ENCODE measurements at regions not wholly inside any gene's neighbourhood (a gene's known extent, or its start where the extent isn't known, plus 50 kb on each side); places are given as distances from the start of the nearest gene placed in this dataset.

DNA sequence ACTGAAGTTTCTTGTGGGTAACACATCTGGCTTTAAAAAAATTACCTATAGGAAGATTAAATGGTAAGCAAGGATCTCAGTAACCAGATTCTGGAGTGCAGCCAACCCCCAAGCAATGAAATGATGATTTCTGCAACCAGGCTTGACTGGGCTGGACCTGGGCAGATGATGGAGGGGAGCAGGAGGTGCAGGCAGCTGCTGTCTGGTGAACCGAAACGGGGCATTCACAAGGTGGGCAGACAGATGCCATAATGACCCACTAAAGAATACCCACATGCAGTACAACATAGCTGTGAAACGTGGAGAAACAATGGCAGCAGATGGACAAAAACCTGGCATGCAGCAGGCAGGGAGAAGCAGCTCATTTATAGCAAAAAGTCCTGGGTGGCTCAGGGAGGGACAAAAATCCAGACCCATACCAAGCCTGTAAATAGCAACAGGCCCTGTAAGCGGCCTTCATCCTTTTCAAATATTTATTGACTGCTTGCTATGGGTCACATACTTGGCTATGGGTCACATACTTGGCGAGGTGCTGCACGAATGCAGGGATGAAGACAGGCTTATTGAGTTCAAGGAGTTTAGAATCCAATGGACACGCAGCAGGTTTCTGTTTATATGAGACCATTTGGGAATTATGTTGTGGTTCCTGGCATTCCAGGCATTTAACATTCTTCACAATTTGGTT, 244.7 kb downstream of the HRH4 start:
- peaks cover 50% of the 10 kb centered on the region for H3K27me3 Mint-ChIP-seq
- H3K27ac Mint-ChIP-seq (ENCODE audit: low read depth): no peak overlapping the region
- ATAC-seq (replicated peaks; ENCODE audit: extremely low read depth, poor library complexity, severe bottlenecking) (no peak), DNase-seq (ENCODE audit: low spot score in 2 of 2) (no peak)
- peaks cover 5% of the 10 kb centered on the region for H3K9me3 Mint-ChIP-seq
- H3K4me3 Mint-ChIP-seq: no peak overlapping the region
- H3K4me1 Mint-ChIP-seq: no peaks in the 10 kb centered on the region
- H3K36me3 Mint-ChIP-seq (ENCODE audit: insufficient read depth): no peaks in the 10 kb centered on the region

DNA sequence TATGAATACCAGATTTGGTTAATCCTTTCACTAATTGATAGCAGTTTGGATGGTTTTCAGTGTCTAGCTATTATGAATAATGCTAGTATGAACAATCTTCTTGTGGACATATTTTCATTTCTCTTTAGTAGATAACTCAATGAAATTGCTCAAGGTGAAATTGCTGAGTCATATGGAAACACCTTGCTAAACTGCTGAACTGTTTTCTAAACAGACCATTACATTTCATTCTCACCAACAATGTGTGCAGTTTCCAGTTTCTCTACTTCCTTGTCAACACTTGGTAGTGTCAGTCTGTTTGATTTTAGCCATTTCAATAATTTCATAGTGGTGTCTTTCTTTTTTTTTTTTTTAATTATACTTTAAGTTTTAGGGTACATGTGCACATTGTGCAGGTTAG, 250.0 kb downstream of the HRH4 start:
- ATAC-seq (replicated peaks; ENCODE audit: extremely low read depth, poor library complexity, severe bottlenecking) (no peak), DNase-seq (ENCODE audit: low spot score in 2 of 2) (no peak)
- Mint-ChIP-seq H3K4me1 (no peaks in the 10 kb centered on the region), H3K27me3 (peaks cover 8% of the 10 kb centered on the region), H3K27ac (ENCODE audit: low read depth) (no peak overlapping the region), H3K4me3 (no peak overlapping the region), H3K9me3 (no peaks in the 10 kb centered on the region), H3K36me3 (ENCODE audit: insufficient read depth) (no peaks in the 10 kb centered on the region)

DNA sequence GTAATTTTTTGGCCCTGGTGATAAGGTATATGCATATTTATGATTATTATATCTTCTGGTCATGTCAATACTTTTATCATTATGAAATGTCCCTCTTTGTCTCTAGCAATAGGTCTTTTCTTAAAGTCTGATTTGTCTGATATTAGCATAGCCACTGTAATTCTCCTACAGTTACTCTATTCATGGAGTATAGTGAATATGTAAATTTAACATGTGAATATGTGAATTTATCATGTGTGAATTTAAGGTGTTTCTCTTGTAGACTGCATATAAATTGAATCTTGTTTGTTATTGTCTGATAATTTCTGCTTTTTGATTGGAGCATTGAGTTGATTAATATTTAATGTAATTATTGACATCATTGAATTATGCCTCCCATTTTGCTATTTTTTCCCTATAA, 259.4 kb downstream of the HRH4 start:
- ATAC-seq (replicated peaks; ENCODE audit: extremely low read depth, poor library complexity, severe bottlenecking) (no peak), DNase-seq (ENCODE audit: low spot score in 2 of 2) (no peak)
- peaks cover 60% of the 10 kb centered on the region for H3K27me3 Mint-ChIP-seq
- H3K4me3 Mint-ChIP-seq: no peak overlapping the region
- H3K9me3 Mint-ChIP-seq: no peaks in the 10 kb centered on the region
- H3K4me1 Mint-ChIP-seq: no peaks in the 10 kb centered on the region
- no peak overlapping the region for H3K27ac Mint-ChIP-seq (ENCODE audit: low read depth)
- H3K36me3 Mint-ChIP-seq (ENCODE audit: insufficient read depth): no peaks in the 10 kb centered on the region

DNA sequence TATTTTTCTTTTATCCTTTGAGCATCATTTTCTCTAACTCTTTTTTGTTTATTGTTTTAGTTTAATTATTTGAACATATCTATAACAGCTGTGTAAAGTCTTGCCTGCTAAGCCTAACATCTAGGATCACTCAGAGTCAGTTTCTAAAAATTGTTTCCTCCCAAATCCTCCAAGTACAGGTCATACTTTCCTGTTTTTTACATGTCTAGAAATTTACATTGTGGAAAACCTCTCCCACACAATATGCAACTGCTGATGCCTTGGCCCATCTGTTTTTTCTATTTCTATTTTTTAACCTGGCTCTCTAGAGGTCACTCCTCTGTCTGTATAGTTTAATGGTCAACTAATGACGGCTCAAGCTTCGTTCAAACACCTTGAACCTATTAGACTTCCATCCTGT, 261.0 kb downstream of the HRH4 start:
- Mint-ChIP-seq H3K9me3 (no peaks in the 10 kb centered on the region), H3K36me3 (ENCODE audit: insufficient read depth) (no peaks in the 10 kb centered on the region), H3K4me3 (no peak overlapping the region), H3K4me1 (no peaks in the 10 kb centered on the region), H3K27me3 (peaks cover 60% of the 10 kb centered on the region), H3K27ac (ENCODE audit: low read depth) (no peak overlapping the region)
- DNase-seq (ENCODE audit: low spot score in 2 of 2) (no peak), ATAC-seq (replicated peaks; ENCODE audit: extremely low read depth, poor library complexity, severe bottlenecking) (no peak)

DNA sequence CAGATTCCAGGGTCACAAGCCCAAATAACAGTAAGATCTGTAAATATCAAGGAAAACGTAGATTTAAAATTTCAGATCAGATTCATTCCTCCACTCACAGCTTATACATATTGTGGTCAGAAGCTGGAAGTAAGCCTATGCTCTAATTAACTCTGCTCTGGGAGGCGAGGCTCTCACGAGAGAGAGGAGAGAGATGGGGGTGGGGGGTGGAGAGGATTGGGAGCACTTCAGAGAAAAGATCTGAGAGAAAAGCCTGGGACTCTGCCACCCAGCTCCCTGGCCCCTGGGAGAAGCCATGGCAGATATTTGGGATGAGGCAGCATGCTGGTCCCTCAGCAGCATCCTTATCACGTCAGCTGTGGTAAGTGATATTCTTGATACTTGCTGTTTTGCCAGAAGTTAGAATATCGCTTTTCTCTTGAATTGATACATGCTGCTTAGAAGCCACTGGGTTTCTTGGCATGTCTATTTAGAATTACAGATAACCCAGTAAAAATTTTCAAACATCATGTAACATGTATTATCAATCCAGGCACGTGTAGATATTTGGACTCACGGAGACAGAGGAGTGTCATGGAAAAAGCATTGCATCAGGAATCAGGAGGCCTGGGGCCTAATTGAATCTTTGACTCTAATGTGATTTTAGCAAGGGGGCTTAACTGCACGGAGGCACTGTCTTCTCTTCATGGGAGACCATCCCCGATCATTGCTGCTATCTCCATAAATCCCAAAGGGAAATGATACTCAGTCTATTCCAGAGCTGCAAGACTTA, 265.4 kb downstream of the HRH4 start:
- Mint-ChIP-seq H3K4me1 (no peaks in the 10 kb centered on the region), H3K27me3 (peaks cover 43% of the 10 kb centered on the region), H3K27ac (ENCODE audit: low read depth) (no peak overlapping the region), H3K9me3 (no peaks in the 10 kb centered on the region), H3K36me3 (ENCODE audit: insufficient read depth) (no peaks in the 10 kb centered on the region), H3K4me3 (no peak overlapping the region)
- DNase-seq (ENCODE audit: low spot score in 2 of 2): no peak
- ATAC-seq (replicated peaks; ENCODE audit: extremely low read depth, poor library complexity, severe bottlenecking): no peak

DNA sequence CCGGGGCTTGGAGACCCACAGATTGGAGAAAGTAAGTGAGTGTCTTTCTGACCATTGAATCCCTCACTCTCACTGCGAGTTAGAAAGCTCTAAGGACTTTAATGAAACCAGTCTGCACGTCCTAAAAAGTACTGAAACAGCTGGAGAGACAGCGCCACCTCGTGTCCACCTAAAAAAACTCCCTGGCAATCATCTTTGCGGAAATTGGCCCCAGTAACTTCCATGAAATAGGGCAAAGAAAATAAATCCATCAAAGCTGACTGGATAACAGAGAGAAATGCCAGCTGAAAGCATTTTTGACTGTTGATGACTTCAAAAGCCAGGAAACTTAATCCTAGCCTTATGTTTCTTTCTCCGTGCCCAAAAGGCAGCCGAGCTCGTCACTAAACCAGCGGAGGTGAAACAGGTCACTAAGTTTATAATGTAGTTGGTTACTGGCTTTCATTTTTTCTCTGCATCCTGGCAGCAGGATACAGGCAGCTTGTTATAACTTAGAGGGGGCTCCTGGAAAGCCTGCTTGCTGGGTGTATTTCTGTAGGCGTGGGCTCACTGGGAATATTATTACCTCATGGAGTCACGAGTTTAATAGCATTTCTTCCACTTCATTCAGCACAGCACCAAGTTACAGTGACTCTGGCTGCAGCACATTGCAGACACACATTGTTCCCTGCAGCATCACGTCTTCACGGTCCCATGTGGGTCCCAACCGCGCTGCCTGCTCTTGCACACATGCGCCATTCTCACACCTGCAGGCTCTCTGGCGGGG, 266.5 kb downstream of the HRH4 start:
- Mint-ChIP-seq H3K9me3 (no peaks in the 10 kb centered on the region), H3K27ac (ENCODE audit: low read depth) (no peak overlapping the region), H3K4me1 (no peaks in the 10 kb centered on the region), H3K36me3 (ENCODE audit: insufficient read depth) (no peaks in the 10 kb centered on the region), H3K27me3 (peaks cover 32% of the 10 kb centered on the region), H3K4me3 (no peak overlapping the region)
- DNase-seq (ENCODE audit: low spot score in 2 of 2): peak; percentile 31
- ATAC-seq (replicated peaks; ENCODE audit: extremely low read depth, poor library complexity, severe bottlenecking): no peak

DNA sequence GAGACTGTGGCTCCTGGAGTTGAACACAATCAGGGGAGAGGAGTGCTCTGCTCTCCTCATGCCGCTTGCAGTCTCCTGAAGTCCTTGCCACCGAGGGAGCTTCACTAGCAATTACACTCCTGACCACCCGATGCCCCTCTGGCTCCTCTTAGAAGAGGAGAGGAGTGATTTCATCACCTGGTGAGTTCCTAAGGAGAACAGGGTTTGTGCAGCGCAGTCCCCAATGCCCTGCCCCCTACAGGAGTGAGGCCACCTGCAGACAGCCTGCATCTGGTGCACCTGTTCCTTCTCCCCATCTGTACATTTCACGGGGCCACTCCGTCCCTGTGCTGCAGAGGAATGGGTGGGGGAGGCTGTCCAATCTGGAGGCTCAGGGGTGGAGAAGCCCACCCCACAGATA, 267.2 kb downstream of the HRH4 start:
- ATAC-seq (replicated peaks; ENCODE audit: extremely low read depth, poor library complexity, severe bottlenecking): no peak
- Mint-ChIP-seq H3K27ac (ENCODE audit: low read depth) (no peak overlapping the region), H3K27me3 (peaks cover 28% of the 10 kb centered on the region), H3K4me3 (no peak overlapping the region), H3K4me1 (no peaks in the 10 kb centered on the region), H3K36me3 (ENCODE audit: insufficient read depth) (no peaks in the 10 kb centered on the region), H3K9me3 (no peaks in the 10 kb centered on the region)
- no peak for DNase-seq (ENCODE audit: low spot score in 2 of 2)

DNA sequence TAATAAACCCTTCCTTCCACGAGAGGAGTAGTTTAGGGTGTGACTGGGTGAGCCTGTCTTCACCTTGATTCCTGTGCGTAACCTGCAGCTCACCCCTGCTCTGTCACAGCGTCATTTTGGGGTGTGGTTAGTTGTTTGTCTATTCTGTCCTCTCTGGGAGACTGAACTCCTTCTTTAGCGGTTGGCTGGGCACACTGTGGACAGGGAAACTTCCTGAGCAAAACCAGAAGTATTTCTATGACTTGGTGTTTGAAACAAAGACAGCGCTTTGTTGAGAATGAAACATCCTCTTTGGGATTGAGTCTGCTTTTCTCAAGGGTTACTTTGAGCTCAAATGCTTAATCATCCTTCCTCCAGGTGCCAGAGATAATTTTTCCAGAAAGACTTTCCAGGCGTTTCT, 270.7 kb downstream of the HRH4 start:
- no peak overlapping the region for H3K27ac Mint-ChIP-seq (ENCODE audit: low read depth)

DNA sequence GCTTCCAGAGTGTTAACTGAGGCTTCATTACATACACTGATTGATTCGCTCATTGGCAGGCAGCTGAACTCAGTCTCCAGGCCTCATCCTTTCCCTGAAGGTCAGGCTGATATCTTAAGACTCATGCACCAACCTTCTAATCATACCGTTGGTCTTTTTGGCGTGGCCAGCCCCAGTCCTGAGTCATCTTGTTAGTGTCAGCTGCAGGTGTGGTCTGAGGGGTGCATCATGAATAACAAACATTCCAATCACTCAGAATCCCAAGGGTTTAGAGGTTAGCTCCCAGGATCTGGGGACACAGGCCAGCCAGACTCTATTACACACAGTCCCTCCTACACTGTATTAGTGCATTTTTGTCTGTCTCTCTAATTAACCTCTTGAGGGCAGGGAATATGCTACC, 271.5 kb downstream of the HRH4 start:
- H3K27ac Mint-ChIP-seq (ENCODE audit: low read depth): no peak overlapping the region
- no peaks in the 10 kb centered on the region for H3K4me1 Mint-ChIP-seq
- H3K9me3 Mint-ChIP-seq: no peaks in the 10 kb centered on the region
- ATAC-seq (replicated peaks; ENCODE audit: extremely low read depth, poor library complexity, severe bottlenecking) (no peak), DNase-seq (ENCODE audit: low spot score in 2 of 2) (no peak)
- peaks cover 15% of the 10 kb centered on the region for H3K27me3 Mint-ChIP-seq
- no peaks in the 10 kb centered on the region for H3K36me3 Mint-ChIP-seq (ENCODE audit: insufficient read depth)
- H3K4me3 Mint-ChIP-seq: no peak overlapping the region

More for the DNA sequence above, 270.7 kb downstream of the HRH4 start:
- H3K36me3 Mint-ChIP-seq (ENCODE audit: insufficient read depth): no peaks in the 10 kb centered on the region
- ATAC-seq (replicated peaks; ENCODE audit: extremely low read depth, poor library complexity, severe bottlenecking) (no peak), DNase-seq (ENCODE audit: low spot score in 2 of 2) (no peak)
- no peak overlapping the region for H3K4me3 Mint-ChIP-seq
- H3K27me3 Mint-ChIP-seq: peaks cover 15% of the 10 kb centered on the region
- no peaks in the 10 kb centered on the region for H3K4me1 Mint-ChIP-seq
- H3K9me3 Mint-ChIP-seq: no peaks in the 10 kb centered on the region

DNA sequence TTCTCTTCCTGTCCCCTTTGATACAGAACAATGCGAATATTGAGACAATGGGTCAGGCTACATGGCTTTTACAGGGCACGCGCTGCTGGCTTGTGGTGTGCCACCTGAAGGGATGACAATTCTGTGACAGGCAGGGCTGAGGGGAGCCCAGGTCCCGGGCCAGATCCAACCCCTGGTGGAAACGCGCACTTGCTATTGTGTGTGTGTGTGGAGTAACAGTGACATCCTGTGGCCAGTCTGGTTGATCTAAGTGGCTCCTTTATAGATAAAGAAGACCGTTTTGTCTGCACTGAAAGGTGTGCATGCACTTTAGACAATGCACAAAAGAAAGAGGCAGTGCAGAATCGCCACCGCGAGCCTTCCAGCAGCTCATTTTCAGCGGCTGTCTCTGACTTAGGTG, 273.6 kb downstream of the HRH4 start:
- no peak overlapping the region for H3K27ac Mint-ChIP-seq (ENCODE audit: low read depth)
- H3K9me3 Mint-ChIP-seq: no peaks in the 10 kb centered on the region
- ATAC-seq (replicated peaks; ENCODE audit: extremely low read depth, poor library complexity, severe bottlenecking): no peak
- H3K4me3 Mint-ChIP-seq: no peak overlapping the region
- H3K36me3 Mint-ChIP-seq (ENCODE audit: insufficient read depth): no peaks in the 10 kb centered on the region
- no peaks in the 10 kb centered on the region for H3K4me1 Mint-ChIP-seq
- no peak for DNase-seq (ENCODE audit: low spot score in 2 of 2)
- peaks cover 15% of the 10 kb centered on the region for H3K27me3 Mint-ChIP-seq

DNA sequence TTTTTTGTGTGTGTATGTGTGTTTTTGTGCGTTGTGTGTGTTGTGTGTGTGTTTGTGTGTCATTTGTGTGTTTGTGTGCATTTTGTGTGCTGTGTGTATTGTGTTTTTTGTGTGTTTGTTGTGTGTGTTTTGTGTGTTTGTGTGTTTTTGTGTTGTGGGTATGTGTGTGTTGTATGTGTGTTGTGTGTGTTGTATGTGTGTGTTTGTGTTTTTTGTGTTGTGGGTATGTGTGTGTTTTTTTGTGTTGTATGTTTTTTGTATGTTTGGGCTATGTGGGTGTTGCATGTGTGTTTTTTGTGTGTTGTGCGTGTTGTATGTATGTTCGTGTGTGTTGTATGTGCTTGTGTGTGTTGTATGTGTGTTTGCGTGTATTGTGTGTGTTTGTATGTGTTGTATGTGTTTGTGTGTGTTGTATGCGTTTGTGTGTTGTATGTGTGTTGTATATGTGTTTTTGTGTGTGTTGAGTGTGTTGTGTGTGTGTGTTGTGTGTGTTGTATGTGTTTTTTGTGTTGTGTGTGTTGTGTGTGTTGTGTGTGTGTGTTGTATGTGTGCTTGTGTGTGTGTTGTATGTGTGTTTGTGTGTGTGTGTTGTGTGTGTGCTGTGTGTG, 275.3 kb downstream of the HRH4 start:
- H3K4me3 Mint-ChIP-seq: no peak overlapping the region
- peaks cover 7% of the 10 kb centered on the region for H3K27me3 Mint-ChIP-seq

DNA sequence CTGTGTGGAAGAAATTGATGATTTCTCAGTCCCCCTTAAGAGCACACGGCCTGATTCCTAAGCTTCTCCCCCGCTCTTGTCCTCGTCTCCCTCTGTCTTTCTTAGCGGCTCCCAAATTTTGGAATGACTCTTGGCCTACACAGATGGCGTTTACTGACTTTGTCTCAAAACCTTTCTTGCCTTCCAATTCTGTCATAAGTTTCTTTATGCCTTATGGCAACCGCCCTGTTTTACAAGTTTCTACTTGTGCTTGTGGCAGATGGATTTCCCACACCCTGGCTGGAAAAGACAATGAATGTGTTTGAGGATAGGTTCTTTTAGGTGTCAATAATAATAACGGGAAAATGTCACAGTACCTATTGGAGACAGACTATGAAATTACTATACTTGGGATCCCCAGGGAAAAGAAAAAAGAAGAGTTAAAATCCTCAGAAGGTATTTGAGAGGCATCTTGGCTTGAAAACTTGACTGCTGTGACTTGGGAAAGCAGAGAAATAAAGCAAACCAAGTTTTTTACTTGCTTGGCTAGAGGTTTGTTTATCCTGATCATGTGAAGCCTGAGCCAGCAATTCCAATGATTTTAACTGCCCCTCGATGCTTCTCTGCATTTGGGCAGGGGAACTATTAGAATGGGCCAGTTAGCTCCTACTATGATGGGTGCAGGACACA, 276.4 kb downstream of the HRH4 start:
- H3K4me3 Mint-ChIP-seq: no peak overlapping the region
- no peak for ATAC-seq (replicated peaks; ENCODE audit: extremely low read depth, poor library complexity, severe bottlenecking)
- no peaks in the 10 kb centered on the region for H3K9me3 Mint-ChIP-seq
- no peaks in the 10 kb centered on the region for H3K4me1 Mint-ChIP-seq
- H3K36me3 Mint-ChIP-seq (ENCODE audit: insufficient read depth): peaks cover 2% of the 10 kb centered on the region
- no peak for DNase-seq (ENCODE audit: low spot score in 2 of 2)
- H3K27ac Mint-ChIP-seq (ENCODE audit: low read depth): no peak overlapping the region
- H3K27me3 Mint-ChIP-seq: peaks cover 11% of the 10 kb centered on the region

More for the DNA sequence above, 275.3 kb downstream of the HRH4 start:
- Mint-ChIP-seq H3K36me3 (ENCODE audit: insufficient read depth) (peaks cover 2% of the 10 kb centered on the region), H3K9me3 (no peaks in the 10 kb centered on the region), H3K27ac (ENCODE audit: low read depth) (no peak overlapping the region), H3K4me1 (no peaks in the 10 kb centered on the region)
- ATAC-seq (replicated peaks; ENCODE audit: extremely low read depth, poor library complexity, severe bottlenecking) (no peak), DNase-seq (ENCODE audit: low spot score in 2 of 2) (no peak)

Measured in central memory CD8-positive, alpha-beta T cell (primary cell).